HG02884 (cell line): ENCODE measurements at regions not wholly inside any gene's neighbourhood (a gene's known extent, or its start where the extent isn't known, plus 50 kb on each side); places are given as distances from the start of the nearest gene placed in this dataset.
"Not testable (repeated sequence)": the region's sequence is repeated elsewhere in the genome, so short reads cannot be mapped to it uniquely, and the experiment has no call there.

Source experiments
- ATAC-seq: cut with Tn5 transposase; IDR thresholded peaks from one replicate; pipeline ENCODE4 v1.9.1; 2021; ENCODE audit warnings: mild to moderate bottlenecking, moderate library complexity; ENCODE audit not compliant: unreplicated experiment

- ATAC-seq: not testable (repeated sequence)
Measured at GRCh38 chr5:58161889-58162288, 298.0 kb downstream of the PLK2 start.

- peak; percentile 67 for ATAC-seq
Measured at GRCh38 chr5:58156973-58157701, 302.7 kb downstream of the PLK2 start.

GRCh38 chr5:58156361-58156760, 303.5 kb downstream of the PLK2 start:
- ATAC-seq: no peak

- no peak for ATAC-seq
Measured at GRCh38 chr5:58153255-58153654, 306.6 kb downstream of the PLK2 start.

- ATAC-seq: no peak
Measured at GRCh38 chr5:58151414-58151813, 308.5 kb downstream of the PLK2 start.

- ATAC-seq: no peak
Measured at GRCh38 chr5:58150926-58151325, 309.0 kb downstream of the PLK2 start.

GRCh38 chr5:58149746-58150145, 310.1 kb downstream of the PLK2 start:
- no peak for ATAC-seq

GRCh38 chr5:58149345-58149744, 310.5 kb downstream of the PLK2 start:
- no peak for ATAC-seq

- no peak for ATAC-seq
Measured at GRCh38 chr5:58148254-58148775, 311.6 kb downstream of the PLK2 start.

- ATAC-seq: no peak
Measured at GRCh38 chr5:58145397-58145934, 314.4 kb downstream of the PLK2 start.

GRCh38 chr5:58143727-58144126, 316.2 kb downstream of the PLK2 start:
- ATAC-seq: no peak

GRCh38 chr5:58143181-58143580, 316.7 kb downstream of the PLK2 start:
- ATAC-seq: no peak

- no peak for ATAC-seq
Measured at GRCh38 chr5:58138791-58139190, 321.1 kb downstream of the PLK2 start.

GRCh38 chr5:58136406-58136805, 323.5 kb downstream of the PLK2 start:
- no peak for ATAC-seq

GRCh38 chr5:58135571-58136335, 324.1 kb downstream of the PLK2 start:
- no peak for ATAC-seq

- no peak for ATAC-seq
Measured at GRCh38 chr5:58133631-58134296, 326.1 kb downstream of the PLK2 start.

- no peak for ATAC-seq
Measured at GRCh38 chr5:58133216-58133615, 326.7 kb downstream of the PLK2 start.

- ATAC-seq: no peak
Measured at GRCh38 chr5:58127255-58128220, 332.3 kb downstream of the PLK2 start.

GRCh38 chr5:58123501-58123900, 336.4 kb downstream of the PLK2 start:
- ATAC-seq: no peak

- no peak for ATAC-seq
Measured at GRCh38 chr5:58122848-58123392, 337.0 kb downstream of the PLK2 start.
